DND-41 (cell line): ENCODE measurements at regions not wholly inside any gene's neighbourhood (a gene's known extent, or its start where the extent isn't known, plus 50 kb on each side); places are given as distances from the start of the nearest gene placed in this dataset.

Source experiments
- CTCF ChIP-seq: IDR thresholded peaks from 2 replicates; pipeline ENCODE4 v1.5.1; 2012; ENCODE audit warnings: borderline replicate concordance, low read length, moderate library complexity, mild to moderate bottlenecking; ENCODE audit not compliant: poor library complexity, severe bottlenecking; ENCODE audit errors: extremely low read depth
- EZH2 ChIP-seq: IDR thresholded peaks from 3 replicates; pipeline ENCODE4 v1.6.1; 2012; ENCODE audit warnings: borderline replicate concordance, low read depth, mild to moderate bottlenecking, moderate library complexity, low read length, inconsistent platforms; ENCODE audit not compliant: severe bottlenecking

- TF ChIP-seq CTCF = no peak
- no peak for TF ChIP-seq EZH2
Observed at GRCh38 chr5:4017076-4017803, 421.6 kb downstream of the IRX1 start.
